Mammary epithelial cell (primary cell): ENCODE measurements at regions not wholly inside any gene's neighbourhood (a gene's known extent, or its start where the extent isn't known, plus 50 kb on each side); places are given as distances from the start of the nearest gene placed in this dataset.

Experiments used
- CTCF ChIP-seq, 2 donors: IDR thresholded peaks in 1 of 2; conservative IDR thresholded peaks in 1 of 2; 2 replicates each; pipeline ENCODE4 v1.5.1; 2011 to 2012; ENCODE audit warnings: inconsistent platforms in 2 of 2, low read length in 2 of 2, mild to moderate bottlenecking in 2 of 2, control low read depth in 1 of 2, low read depth in 1 of 2; ENCODE audit not compliant: insufficient read depth in 1 of 2; ENCODE audit errors: extremely low read depth in 1 of 2
- EZH2 ChIP-seq: IDR thresholded peaks from 2 replicates; pipeline ENCODE4 v1.6.1; 2012; ENCODE audit warnings: low read length, inconsistent platforms, borderline replicate concordance

GRCh38 chr14:66369157-66369697 is 116.9 kb upstream of the CCDC196 start:
- no peak for TF ChIP-seq CTCF (conservative IDR thresholded peaks at IDR 0.05 in 1 of 2, IDR thresholded peaks at IDR 0.05 in 1 of 2; ENCODE audit: extremely low read depth in 1 of 2, insufficient read depth in 1 of 2, low read depth in 1 of 2, low read length in 2 of 2)
- TF ChIP-seq EZH2: no peak
